AG09309 (cell line): ENCODE measurements at regions not wholly inside any gene's neighbourhood (a gene's known extent, or its start where the extent isn't known, plus 50 kb on each side); places are given as distances from the start of the nearest gene placed in this dataset.

Experiments
- DNase-seq: peaks from one replicate; pipeline ENCODE4 v3.0.0-alpha.2; 2010; ENCODE audit warnings: low read depth
- H3K4me3 ChIP-seq: 2 replicates; pipeline ENCODE4 v1.5.1; 2011; ENCODE audit warnings: mild to moderate bottlenecking, low read depth, low read length, moderate library complexity; ENCODE audit not compliant: control insufficient read depth
- TF ChIP-seq, protein P1 (sequence below): IDR thresholded peaks from 2 replicates; pipeline ENCODE4 v1.5.1; 2011; ENCODE audit warnings: mild to moderate bottlenecking, low read depth, low read length, inconsistent platforms; ENCODE audit not compliant: insufficient read depth, control insufficient read depth; ENCODE audit errors: missing control alignments

DNA sequence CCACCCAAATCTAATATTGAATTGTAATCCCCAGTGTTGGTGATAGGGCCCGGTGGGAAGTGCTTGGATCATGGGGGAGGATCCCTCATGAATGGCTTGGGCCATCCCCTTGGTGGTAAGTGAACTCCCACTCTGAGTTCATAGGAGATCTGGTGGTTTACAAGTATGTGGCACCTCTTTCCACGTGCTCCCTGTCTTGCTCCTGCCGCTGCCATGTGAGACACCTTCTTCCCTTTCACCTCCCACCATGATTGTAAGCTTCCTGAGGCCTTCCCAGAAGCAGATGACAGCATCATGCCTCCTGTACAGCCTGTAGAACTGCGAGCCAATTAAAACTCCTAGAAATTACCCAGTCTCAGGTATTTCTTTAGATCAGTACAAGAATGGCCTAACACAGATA lies 150.8 kb downstream of the SH3BGRL2 start:
- no peak for DNase-seq
- TF ChIP-seq, protein P1, sequence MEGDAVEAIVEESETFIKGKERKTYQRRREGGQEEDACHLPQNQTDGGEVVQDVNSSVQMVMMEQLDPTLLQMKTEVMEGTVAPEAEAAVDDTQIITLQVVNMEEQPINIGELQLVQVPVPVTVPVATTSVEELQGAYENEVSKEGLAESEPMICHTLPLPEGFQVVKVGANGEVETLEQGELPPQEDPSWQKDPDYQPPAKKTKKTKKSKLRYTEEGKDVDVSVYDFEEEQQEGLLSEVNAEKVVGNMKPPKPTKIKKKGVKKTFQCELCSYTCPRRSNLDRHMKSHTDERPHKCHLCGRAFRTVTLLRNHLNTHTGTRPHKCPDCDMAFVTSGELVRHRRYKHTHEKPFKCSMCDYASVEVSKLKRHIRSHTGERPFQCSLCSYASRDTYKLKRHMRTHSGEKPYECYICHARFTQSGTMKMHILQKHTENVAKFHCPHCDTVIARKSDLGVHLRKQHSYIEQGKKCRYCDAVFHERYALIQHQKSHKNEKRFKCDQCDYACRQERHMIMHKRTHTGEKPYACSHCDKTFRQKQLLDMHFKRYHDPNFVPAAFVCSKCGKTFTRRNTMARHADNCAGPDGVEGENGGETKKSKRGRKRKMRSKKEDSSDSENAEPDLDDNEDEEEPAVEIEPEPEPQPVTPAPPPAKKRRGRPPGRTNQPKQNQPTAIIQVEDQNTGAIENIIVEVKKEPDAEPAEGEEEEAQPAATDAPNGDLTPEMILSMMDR, result no peak
- no peak overlapping the region for H3K4me3 ChIP-seq

DNA sequence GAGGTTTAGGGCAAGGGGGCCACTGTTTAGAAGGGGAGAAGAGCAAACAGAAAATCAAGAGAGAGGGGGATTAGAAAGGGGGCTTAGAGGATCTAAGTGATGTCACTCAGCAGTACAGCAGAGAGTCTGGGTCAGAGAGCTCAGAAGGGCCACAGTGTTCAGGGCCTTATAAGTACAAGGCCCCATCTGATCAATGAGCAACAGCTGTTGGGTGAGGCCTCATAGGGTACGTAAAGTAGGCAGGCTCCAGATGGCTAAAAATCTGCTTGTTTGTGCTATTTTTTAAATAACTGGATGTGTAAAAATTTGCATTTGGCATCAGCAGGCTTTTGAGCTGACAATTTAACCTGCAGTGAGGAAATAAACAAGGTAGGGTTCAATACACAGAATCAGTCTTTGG lies 149.8 kb downstream of the SH3BGRL2 start:
- H3K4me3 ChIP-seq, result no peak overlapping the region
- DNase-seq, result no peak
- TF ChIP-seq, protein P1, result no peak

DNA sequence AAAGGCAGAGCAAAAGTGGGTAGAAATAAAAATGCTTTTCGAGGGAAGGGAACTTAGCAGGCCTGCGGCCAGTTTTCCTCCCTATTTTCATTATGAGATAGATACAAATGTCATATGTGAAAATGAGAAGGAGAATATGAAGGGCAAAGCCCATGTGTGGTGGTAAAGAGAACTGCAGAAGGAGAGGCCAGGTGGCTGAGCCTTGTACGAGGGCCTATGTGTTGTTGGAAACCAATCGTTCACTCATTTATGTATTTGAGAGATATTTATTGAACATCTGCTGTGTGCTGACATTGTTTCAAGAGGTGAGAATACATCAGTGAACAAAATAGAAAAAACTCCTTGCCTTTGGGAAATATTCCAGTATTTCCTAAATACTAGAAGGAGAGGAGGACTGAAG lies 147.7 kb downstream of the SH3BGRL2 start:
- TF ChIP-seq, protein P1, result no peak
- DNase-seq, result no peak
- no peak overlapping the region for H3K4me3 ChIP-seq

DNA sequence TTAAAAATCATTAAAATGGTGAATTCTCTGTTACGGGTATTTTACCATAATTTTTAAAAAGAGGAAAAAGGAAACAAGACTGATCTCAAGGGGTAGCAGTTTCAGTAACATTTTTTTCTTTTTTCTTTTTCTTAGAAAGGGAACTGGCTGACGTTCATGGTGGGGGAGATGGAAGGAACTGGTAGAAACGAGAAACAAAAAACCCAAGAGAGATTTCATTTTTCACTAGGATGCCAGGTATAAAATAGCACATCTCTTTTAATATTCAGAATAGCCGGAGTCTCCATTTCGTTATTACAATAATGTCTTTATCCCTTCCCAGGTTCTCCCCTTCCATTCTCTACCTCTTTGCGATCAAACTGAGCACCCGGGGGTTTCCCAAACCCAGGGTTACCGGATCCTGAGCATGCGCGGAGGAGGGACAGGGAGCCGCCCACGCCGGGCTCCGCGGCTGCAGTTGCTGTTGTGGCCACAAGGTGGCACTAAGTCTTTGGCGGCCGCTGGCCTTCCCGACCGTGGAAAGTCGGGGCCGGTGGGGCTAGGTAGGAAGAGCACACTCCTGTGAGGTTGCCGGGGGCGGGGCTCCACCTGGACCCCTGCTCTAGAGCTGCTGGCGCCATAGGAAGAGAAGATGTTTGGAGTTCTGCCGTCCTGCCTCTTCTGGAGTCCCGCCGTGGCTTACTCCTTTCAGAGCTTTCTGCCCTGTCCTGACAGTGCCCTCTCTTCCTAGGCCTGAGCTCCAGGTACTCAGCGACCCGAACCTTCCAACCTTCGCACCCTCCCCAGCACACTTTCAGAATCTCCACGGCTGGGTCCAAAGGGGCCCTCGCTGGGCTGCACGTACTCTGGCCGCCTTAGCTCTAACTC lies 146.8 kb downstream of the SH3BGRL2 start:
- DNase-seq, result peak; percentile 1
- peak overlapping the region; percentile 26 for H3K4me3 ChIP-seq
- TF ChIP-seq, protein P1, result peak; percentile 98

DNA sequence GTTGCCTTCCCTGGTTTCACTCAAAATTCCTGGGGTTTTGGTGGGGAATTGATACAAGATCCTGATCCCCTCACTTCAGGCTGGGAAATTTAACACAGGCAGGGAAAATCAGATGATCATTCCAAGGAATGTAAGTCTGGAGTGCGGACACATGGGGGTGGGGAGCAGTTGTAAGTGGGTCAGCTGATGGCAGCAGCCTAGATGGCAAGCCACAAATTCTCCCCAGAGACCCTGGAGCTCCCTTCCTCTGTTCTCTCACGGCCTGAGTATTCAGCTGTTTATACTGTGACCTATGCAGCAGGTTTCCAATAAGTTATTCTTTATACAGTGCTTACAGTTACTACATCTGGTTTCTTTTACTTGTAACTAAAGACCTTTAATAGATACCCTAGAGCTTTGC lies 144.9 kb downstream of the SH3BGRL2 start:
- TF ChIP-seq, protein P1, result no peak

DNA sequence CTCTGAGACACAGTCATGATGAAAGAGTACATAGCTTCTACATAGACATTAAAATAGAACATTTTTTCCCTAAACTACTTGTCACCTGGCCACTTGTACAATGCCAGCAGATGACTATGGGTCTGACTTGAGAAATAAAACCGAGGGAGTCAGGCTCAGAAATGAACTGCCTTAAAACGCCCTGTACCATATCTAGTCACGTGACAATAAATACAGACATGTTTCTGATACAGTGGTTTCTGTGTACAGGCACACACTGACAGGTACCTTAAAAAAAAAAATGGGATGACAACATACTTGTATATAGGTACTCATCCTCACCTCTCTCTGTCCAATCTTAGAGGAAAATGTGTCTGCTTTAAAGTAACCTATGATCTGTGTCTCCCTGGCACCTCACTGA lies 144.1 kb downstream of the SH3BGRL2 start:
- no peak for DNase-seq
- TF ChIP-seq, protein P1, result no peak
- H3K4me3 ChIP-seq, result no peak overlapping the region

More for the DNA sequence above, 144.9 kb downstream of the SH3BGRL2 start:
- DNase-seq, result no peak
- H3K4me3 ChIP-seq, result no peak overlapping the region
